ENCODE measurements at regions not wholly inside any gene's neighbourhood (a gene's known extent, or its start where the extent isn't known, plus 50 kb on each side); places are given as distances from the start of the nearest gene placed in this dataset.

GRCh38 chr15:93331545-93332167, 242.6 kb upstream of the RGMA start:
- DNase-seq (ENCODE audit: extremely low spot score, unreplicated experiment), result no peak
- peaks cover 21% of the 10 kb centered on the region for H3K4me1 Mint-ChIP-seq (ENCODE audit: unreplicated experiment)
- peak overlapping the region; percentile 44 for H3K4me3 Mint-ChIP-seq
- H3K36me3 Mint-ChIP-seq, result no peaks in the 10 kb centered on the region
- peak overlapping the region; percentile 44 for H3K27ac Mint-ChIP-seq
- peaks cover 19% of the 10 kb centered on the region for H3K27me3 Mint-ChIP-seq
- no peak for TF ChIP-seq CTCF (conservative IDR thresholded peaks at IDR 0.05)
- H3K9me3 Mint-ChIP-seq, result peaks cover 6% of the 10 kb centered on the region

GRCh38 chr15:93330912-93331544, 242.0 kb upstream of the RGMA start:
- Mint-ChIP-seq H3K4me1 (ENCODE audit: unreplicated experiment) (peaks cover 21% of the 10 kb centered on the region), H3K27ac (peak overlapping the region; percentile 44), H3K4me3 (peak overlapping the region; percentile 44), H3K9me3 (peaks cover 2% of the 10 kb centered on the region), H3K27me3 (peaks cover 19% of the 10 kb centered on the region), H3K36me3 (no peaks in the 10 kb centered on the region)
- no peak for TF ChIP-seq CTCF (conservative IDR thresholded peaks at IDR 0.05)
- no peak for DNase-seq (ENCODE audit: extremely low spot score, unreplicated experiment)

GRCh38 chr15:93327364-93327763, 238.4 kb upstream of the RGMA start:
- no peak for TF ChIP-seq CTCF (conservative IDR thresholded peaks at IDR 0.05)
- Mint-ChIP-seq H3K9me3 (no peaks in the 10 kb centered on the region), H3K4me1 (ENCODE audit: unreplicated experiment) (peaks cover 17% of the 10 kb centered on the region), H3K27me3 (peaks cover 3% of the 10 kb centered on the region), H3K4me3 (no peak overlapping the region), H3K36me3 (no peaks in the 10 kb centered on the region), H3K27ac (no peak overlapping the region)
- no peak for DNase-seq (ENCODE audit: extremely low spot score, unreplicated experiment)

- no peak for TF ChIP-seq CTCF (conservative IDR thresholded peaks at IDR 0.05)
- DNase-seq (ENCODE audit: extremely low spot score, unreplicated experiment), result no peak
- H3K36me3 Mint-ChIP-seq, result no peaks in the 10 kb centered on the region
- peaks cover 3% of the 10 kb centered on the region for H3K27me3 Mint-ChIP-seq
- no peaks in the 10 kb centered on the region for H3K9me3 Mint-ChIP-seq
- no peak overlapping the region for H3K27ac Mint-ChIP-seq
- peaks cover 8% of the 10 kb centered on the region for H3K4me1 Mint-ChIP-seq (ENCODE audit: unreplicated experiment)
- no peak overlapping the region for H3K4me3 Mint-ChIP-seq
These were observed 235.4 kb upstream of the RGMA start for GRCh38 chr15:93324186-93324975.

- Mint-ChIP-seq H3K36me3 (no peaks in the 10 kb centered on the region), H3K4me1 (ENCODE audit: unreplicated experiment) (peaks cover 8% of the 10 kb centered on the region)
These were observed 232.9 kb upstream of the RGMA start for GRCh38 chr15:93321881-93322282.

More at GRCh38 chr15:93321881-93322282, 232.9 kb upstream of the RGMA start:
- Mint-ChIP-seq H3K4me3 (no peak overlapping the region), H3K27ac (peak overlapping the region; percentile 80), H3K27me3 (no peaks in the 10 kb centered on the region), H3K9me3 (no peaks in the 10 kb centered on the region)
- TF ChIP-seq CTCF (conservative IDR thresholded peaks at IDR 0.05), result no peak
- DNase-seq (ENCODE audit: extremely low spot score, unreplicated experiment), result no peak
